22Rv1 (cell line): ENCODE measurements at regions not wholly inside any gene's neighbourhood (a gene's known extent, or its start where the extent isn't known, plus 50 kb on each side); places are given as distances from the start of the nearest gene placed in this dataset.

Experiments
- H3K27ac ChIP-seq: fragments of 450-650 bp; 2 replicates; pipeline ENCODE4 v1.5.1; 2017
- CTCF ChIP-seq: fragments of 450-650 bp; IDR thresholded peaks from 2 replicates; pipeline ENCODE4 v1.5.1; 2017; ENCODE audit warnings: mild to moderate bottlenecking
- ZFX ChIP-seq: fragments of 450-650 bp; IDR thresholded peaks from 2 replicates; pipeline ENCODE4 v1.6.1; 2017; ENCODE audit warnings: antibody characterized with exemption, borderline replicate concordance

- no peak for TF ChIP-seq ZFX
- TF ChIP-seq CTCF = peak; percentile 36
- H3K27ac ChIP-seq = peak overlapping the region; percentile 62
Measured at GRCh38 chr1:65527707-65528503, 107.4 kb downstream of the LEPR start.

DNA sequence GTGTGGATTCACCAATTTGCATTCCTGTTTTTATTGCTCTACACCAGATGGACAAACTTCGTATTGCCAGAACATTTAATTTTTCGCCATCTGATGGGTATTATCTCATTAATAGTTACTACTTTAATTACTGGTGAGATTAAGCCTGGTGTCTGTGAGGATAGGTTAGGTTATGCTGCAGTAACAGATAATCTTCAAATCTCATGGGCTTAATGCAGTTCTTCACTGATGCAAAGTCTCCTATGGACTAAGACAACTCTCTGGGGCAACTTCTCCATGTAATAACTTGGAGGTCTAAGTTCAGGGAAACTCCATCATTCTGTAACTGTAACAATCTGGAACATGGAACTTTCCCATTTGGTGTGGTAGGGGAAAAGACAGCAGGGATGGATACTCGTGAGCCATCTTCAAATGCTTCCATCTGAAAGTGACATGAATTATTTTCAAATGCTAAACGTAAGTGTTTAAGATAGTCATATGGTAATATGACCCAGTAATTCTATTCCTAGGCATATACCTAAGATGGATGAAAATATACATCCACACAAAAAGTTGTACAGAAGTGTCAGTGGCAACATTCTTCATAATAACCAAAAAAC is 111.6 kb downstream of the LEPR start:
- no peak for TF ChIP-seq CTCF
- no peak for TF ChIP-seq ZFX
- H3K27ac ChIP-seq = no peak overlapping the region

DNA sequence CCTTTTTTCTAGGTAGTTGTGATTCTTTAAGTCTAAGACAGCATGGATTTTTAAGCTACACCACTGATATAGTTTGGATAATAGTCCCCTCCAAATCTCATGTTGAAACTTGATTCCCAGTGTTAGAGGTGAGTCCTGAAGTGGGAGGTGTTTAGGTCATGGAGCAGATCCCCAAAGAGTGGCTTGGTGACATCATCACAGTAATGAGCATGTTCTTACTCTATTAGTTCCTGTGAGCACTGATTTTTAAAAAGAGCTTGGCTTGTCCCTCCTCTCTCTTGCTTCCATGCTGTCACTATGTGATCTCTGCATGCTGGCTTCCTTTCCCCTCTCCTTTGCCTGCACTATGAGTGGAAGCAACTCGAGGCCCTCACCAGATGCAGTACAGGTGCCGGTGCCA is 115.5 kb downstream of the LEPR start:
- TF ChIP-seq ZFX = no peak
- no peak for TF ChIP-seq CTCF
- H3K27ac ChIP-seq = no peak overlapping the region

DNA sequence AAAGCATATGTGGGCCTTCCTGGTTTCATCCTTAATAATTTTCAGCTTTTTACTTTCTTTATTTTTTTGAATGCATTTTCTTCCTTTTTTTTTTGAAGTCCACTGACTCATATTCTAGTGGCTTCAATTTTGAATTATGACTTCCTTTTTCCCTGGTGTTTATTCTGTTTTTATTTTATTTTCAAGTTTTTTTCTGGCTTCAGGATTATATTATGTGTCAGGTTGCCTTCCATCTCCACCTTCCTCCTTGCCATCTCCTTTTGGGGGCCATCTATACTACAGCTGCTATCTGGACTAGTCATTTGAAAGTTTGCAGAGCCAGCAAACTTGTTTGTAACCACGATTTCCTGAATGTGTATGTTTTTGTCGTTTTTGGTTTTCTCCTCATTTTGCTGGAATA is 117.6 kb downstream of the LEPR start:
- H3K27ac ChIP-seq = no peak overlapping the region
- TF ChIP-seq ZFX = no peak
- TF ChIP-seq CTCF = no peak

DNA sequence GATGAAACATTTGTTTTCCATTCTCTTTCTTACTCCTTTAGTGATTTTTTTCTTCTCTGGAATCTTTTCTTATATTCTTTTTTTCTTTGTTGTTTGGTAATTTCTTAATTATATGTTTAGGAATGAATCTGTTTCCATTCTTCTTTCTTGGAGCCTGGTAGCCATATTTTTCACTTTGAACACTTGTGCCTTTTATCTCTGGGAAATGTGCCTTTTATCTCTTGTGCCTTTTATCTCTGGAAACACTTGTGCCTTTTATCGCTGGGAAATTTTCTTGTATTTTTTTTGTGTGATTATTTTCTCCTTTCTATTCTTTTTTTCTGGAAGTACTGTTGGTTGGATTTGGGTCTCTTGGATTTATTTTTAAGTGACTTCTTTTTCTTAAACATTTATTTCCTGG is 118.2 kb downstream of the LEPR start:
- H3K27ac ChIP-seq = no peak overlapping the region
- TF ChIP-seq ZFX (no peak), CTCF (no peak)

GRCh38 chr1:65539266-65540131 is 119.0 kb downstream of the LEPR start:
- TF ChIP-seq ZFX (no peak), CTCF (no peak)
- no peak overlapping the region for H3K27ac ChIP-seq

GRCh38 chr1:65541161-65541560 is 120.7 kb downstream of the LEPR start:
- H3K27ac ChIP-seq = no peak overlapping the region
- TF ChIP-seq ZFX (no peak), CTCF (no peak)
